HCEC 1CT (cell line): ENCODE measurements at regions not wholly inside any gene's neighbourhood (a gene's known extent, or its start where the extent isn't known, plus 50 kb on each side); places are given as distances from the start of the nearest gene placed in this dataset.

Experiments used
- DNase-seq: peaks from one replicate; pipeline ENCODE4 v3.0.0-alpha.2; 2017

GRCh38 chr21:38875694-38876492, 70.2 kb downstream of the ETS2 start:
- DNase-seq: peak; percentile 79
